Stimulated activated CD4-positive, alpha-beta T cell treated with anti-CD3 and anti-CD28 coated beads, Interleukin-4, amount 100 ng/mL, for 48 hours (primary cell): ENCODE measurements at regions not wholly inside any gene's neighbourhood (a gene's known extent, or its start where the extent isn't known, plus 50 kb on each side); places are given as distances from the start of the nearest gene placed in this dataset.

Source experiments
- DNase-seq, 2 donors: peaks; one replicate each; pipeline ENCODE4 v3.0.0-alpha.2; 2020; ENCODE audit warnings: low read depth in 2 of 2

GRCh38 chr6:12585497-12585958, 131.0 kb upstream of the PHACTR1 start:
- no peak for DNase-seq

GRCh38 chr6:12586721-12587480, 129.7 kb upstream of the PHACTR1 start:
- DNase-seq: no peak

GRCh38 chr6:12590901-12591300, 125.7 kb upstream of the PHACTR1 start:
- no peak for DNase-seq

GRCh38 chr6:12592634-12593033, 123.9 kb upstream of the PHACTR1 start:
- no peak for DNase-seq

GRCh38 chr6:12593771-12594529, 122.6 kb upstream of the PHACTR1 start:
- no peak for DNase-seq

- DNase-seq: no peak
These were observed 122.1 kb upstream of the PHACTR1 start for GRCh38 chr6:12594530-12594893.

- DNase-seq: no peak
These were observed 121.3 kb upstream of the PHACTR1 start for GRCh38 chr6:12595161-12595811.

- DNase-seq: no peak
These were observed 119.8 kb upstream of the PHACTR1 start for GRCh38 chr6:12596731-12597130.

- DNase-seq: no peak
These were observed 117.6 kb upstream of the PHACTR1 start for GRCh38 chr6:12598919-12599318.

- no peak for DNase-seq
These were observed 114.7 kb upstream of the PHACTR1 start for GRCh38 chr6:12601881-12602280.

GRCh38 chr6:12602342-12602741, 114.2 kb upstream of the PHACTR1 start:
- DNase-seq: no peak

GRCh38 chr6:12602951-12603672, 113.5 kb upstream of the PHACTR1 start:
- no peak for DNase-seq

GRCh38 chr6:12603673-12604049, 112.9 kb upstream of the PHACTR1 start:
- DNase-seq: no peak

GRCh38 chr6:12605888-12606345, 110.7 kb upstream of the PHACTR1 start:
- DNase-seq: peak; percentile 4 to 19

GRCh38 chr6:12606616-12607015, 110.0 kb upstream of the PHACTR1 start:
- DNase-seq: no peak

- DNase-seq: no peak
These were observed 108.3 kb upstream of the PHACTR1 start for GRCh38 chr6:12608016-12608860.

GRCh38 chr6:12608874-12609273, 107.7 kb upstream of the PHACTR1 start:
- no peak for DNase-seq

GRCh38 chr6:12609751-12610150, 106.8 kb upstream of the PHACTR1 start:
- no peak for DNase-seq

- DNase-seq: no peak
These were observed 105.7 kb upstream of the PHACTR1 start for GRCh38 chr6:12610862-12611261.

GRCh38 chr6:12613811-12614210, 102.8 kb upstream of the PHACTR1 start:
- no peak for DNase-seq

GRCh38 chr6:12614456-12614855, 102.1 kb upstream of the PHACTR1 start:
- no peak for DNase-seq
